ENCODE measurements at regions not wholly inside any gene's neighbourhood (a gene's known extent, or its start where the extent isn't known, plus 50 kb on each side); places are given as distances from the start of the nearest gene placed in this dataset.

GRCh38 chr18:75524181-75524580, 96.7 kb upstream of the SMIM21 start:
- DNase-seq: no peak

GRCh38 chr18:75521816-75522215, 94.3 kb upstream of the SMIM21 start:
- DNase-seq: no peak

- DNase-seq: no peak
These were observed 90.5 kb upstream of the SMIM21 start for GRCh38 chr18:75518007-75518406.

GRCh38 chr18:75517286-75517685, 89.8 kb upstream of the SMIM21 start:
- DNase-seq: no peak

GRCh38 chr18:75507636-75508035, 80.1 kb upstream of the SMIM21 start:
- no peak for DNase-seq

GRCh38 chr18:75506913-75507312, 79.4 kb upstream of the SMIM21 start:
- DNase-seq: no peak

- DNase-seq: no peak
These were observed 77.0 kb upstream of the SMIM21 start for GRCh38 chr18:75504469-75504868.

GRCh38 chr18:75503615-75504014, 76.1 kb upstream of the SMIM21 start:
- no peak for DNase-seq

GRCh38 chr18:75502286-75502685, 74.8 kb upstream of the SMIM21 start:
- DNase-seq: no peak

- DNase-seq: no peak
These were observed 73.0 kb upstream of the SMIM21 start for GRCh38 chr18:75500545-75500944.

GRCh38 chr18:75497576-75498235, 70.2 kb upstream of the SMIM21 start:
- no peak for DNase-seq

- DNase-seq: no peak
These were observed 68.6 kb upstream of the SMIM21 start for GRCh38 chr18:75496151-75496550.

GRCh38 chr18:75492852-75493251, 65.3 kb upstream of the SMIM21 start:
- DNase-seq: no peak

- DNase-seq: no peak
These were observed 63.9 kb upstream of the SMIM21 start for GRCh38 chr18:75491361-75491760.

GRCh38 chr18:75489493-75490190, 62.1 kb upstream of the SMIM21 start:
- DNase-seq: no peak

- DNase-seq: no peak
These were observed 56.2 kb upstream of the SMIM21 start for GRCh38 chr18:75483662-75484061.

- DNase-seq: no peak
These were observed 55.4 kb upstream of the SMIM21 start for GRCh38 chr18:75482880-75483279.

- no peak for DNase-seq
These were observed 53.0 kb upstream of the SMIM21 start for GRCh38 chr18:75480487-75480886.

- peak; percentile 74 for DNase-seq
These were observed 51.7 kb upstream of the SMIM21 start for GRCh38 chr18:75478996-75479880.

GRCh38 chr18:75477900-75478299, 50.4 kb upstream of the SMIM21 start:
- DNase-seq: no peak
